ENCODE measurements at regions not wholly inside any gene's neighbourhood (a gene's known extent, or its start where the extent isn't known, plus 50 kb on each side); places are given as distances from the start of the nearest gene placed in this dataset.
A peak's percentile ranks its signal among the peaks of the same experiment; 100 is the strongest.

DNA sequence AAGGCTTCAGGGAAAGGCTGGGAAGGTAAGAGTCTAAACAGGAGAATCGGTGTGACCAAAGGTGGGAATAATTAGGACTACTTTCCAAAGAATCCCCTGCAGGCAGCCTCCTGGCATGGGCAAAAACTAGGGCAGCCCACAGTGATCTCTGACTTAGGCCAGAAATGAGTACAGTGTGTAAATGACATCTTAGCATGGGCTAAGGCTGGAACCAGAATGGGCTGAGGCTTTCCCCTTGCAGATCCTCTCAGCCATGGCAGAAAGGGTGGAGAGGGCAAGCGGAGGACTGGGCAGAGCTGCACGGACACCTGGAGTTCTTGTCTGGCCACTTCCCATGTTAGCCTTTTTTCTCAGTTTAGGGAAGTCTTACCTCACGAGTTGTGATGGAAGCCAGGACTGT lies 69.9 kb upstream of the FOXQ1 start:
- Histone ChIP-seq H3K36me3 (ENCODE audit: low read depth) (no peaks in the 10 kb centered on the region), H4K20me1 (ENCODE audit: insufficient read depth) (no peaks in the 10 kb centered on the region), H3K9ac (no peak overlapping the region), H2AFZ (no peak overlapping the region), H3K9me2 (ENCODE audit: insufficient read depth) (no peaks in the 10 kb centered on the region), H3K9me3 (ENCODE audit: low read depth) (no peaks in the 10 kb centered on the region), H3K4me3 (no peak overlapping the region), H3F3A (ENCODE audit: insufficient read depth) (0 out of 2 replicates have a peak, but pooled peaks cover 5% of the 10 kb centered on the region), H3K27ac (no peak overlapping the region), H3K4me2 (ENCODE audit: unreplicated experiment) (no peak overlapping the region), H3K79me2 (ENCODE audit: insufficient read depth) (no peaks in the 10 kb centered on the region), H3K4me1 (ENCODE audit: insufficient read depth) (0 out of 2 replicates have a peak, but pooled peaks cover 8% of the 10 kb centered on the region), H3K27me3 (replicated peaks; ENCODE audit: insufficient read depth) (no peaks in the 10 kb centered on the region)
- in situ Hi-C loops (cut with MboI): no loop called here
- TF ChIP-seq EZH2phosphoT487 (IDR thresholded peaks at IDR 0.05; ENCODE audit: insufficient read depth, low read depth) (no peak), EZH2 (IDR thresholded peaks at IDR 0.05; ENCODE audit: insufficient read depth, poor library complexity, severe bottlenecking) (no peak)
- 93 to 94% methylated on average over 4 of the region's 4 CpGs for WGBS, 2 experiments (ENCODE audit: low coverage in 1 of 2, low lambda C conversion rate in 2 of 2, missing lambda C conversion rate in 2 of 2)
- no peak for DNase-seq

- H3K4me2 ChIP-seq (ENCODE audit: unreplicated experiment): peak overlapping the region; percentile 31
- WGBS, 2 experiments (ENCODE audit: low coverage in 1 of 2, low lambda C conversion rate in 2 of 2, missing lambda C conversion rate in 2 of 2): 32 to 39% methylated on average over 2 of the region's 2 CpGs
- no peak overlapping the region for H3K4me3 ChIP-seq
- DNase-seq: peak; percentile 52
- no peaks in the 10 kb centered on the region for H3K36me3 ChIP-seq (ENCODE audit: low read depth)
- TF ChIP-seq EZH2phosphoT487 (IDR thresholded peaks at IDR 0.05; ENCODE audit: insufficient read depth, low read depth): no peak
- no peak for TF ChIP-seq EZH2 (IDR thresholded peaks at IDR 0.05; ENCODE audit: insufficient read depth, poor library complexity, severe bottlenecking)
- no peak overlapping the region for H3K27ac ChIP-seq
- no peak overlapping the region for H3K9ac ChIP-seq
- H3F3A ChIP-seq (ENCODE audit: insufficient read depth): 0 out of 2 replicates have a peak, but pooled peaks cover 5% of the 10 kb centered on the region
- H3K4me1 ChIP-seq (ENCODE audit: insufficient read depth): 0 out of 2 replicates have a peak, but pooled peaks cover 8% of the 10 kb centered on the region
- no peaks in the 10 kb centered on the region for H4K20me1 ChIP-seq (ENCODE audit: insufficient read depth)
- no peaks in the 10 kb centered on the region for H3K9me2 ChIP-seq (ENCODE audit: insufficient read depth)
- in situ Hi-C loops (cut with MboI): no loop called here
- no peaks in the 10 kb centered on the region for H3K79me2 ChIP-seq (ENCODE audit: insufficient read depth)
- H2AFZ ChIP-seq: no peak overlapping the region
- H3K9me3 ChIP-seq (ENCODE audit: low read depth): no peaks in the 10 kb centered on the region
- H3K27me3 ChIP-seq (replicated peaks; ENCODE audit: insufficient read depth): no peaks in the 10 kb centered on the region
These were observed 71.1 kb upstream of the FOXQ1 start for GRCh38 chr6:1240766-1241318.

- no peak for DNase-seq
- Histone ChIP-seq H2AFZ (no peak overlapping the region), H3K4me2 (ENCODE audit: unreplicated experiment) (no peak overlapping the region), H3K9ac (no peak overlapping the region), H3K9me3 (ENCODE audit: low read depth) (no peaks in the 10 kb centered on the region), H3K9me2 (ENCODE audit: insufficient read depth) (no peaks in the 10 kb centered on the region), H3K4me1 (ENCODE audit: insufficient read depth) (0 out of 2 replicates have a peak, but pooled peaks cover 8% of the 10 kb centered on the region), H3F3A (ENCODE audit: insufficient read depth) (0 out of 2 replicates have a peak, but pooled peaks cover 5% of the 10 kb centered on the region), H3K4me3 (no peak overlapping the region), H3K36me3 (ENCODE audit: low read depth) (no peaks in the 10 kb centered on the region), H4K20me1 (ENCODE audit: insufficient read depth) (no peaks in the 10 kb centered on the region), H3K27ac (no peak overlapping the region), H3K79me2 (ENCODE audit: insufficient read depth) (no peaks in the 10 kb centered on the region), H3K27me3 (replicated peaks; ENCODE audit: insufficient read depth) (no peaks in the 10 kb centered on the region)
- in situ Hi-C loops (cut with MboI): no loop called here
- TF ChIP-seq EZH2 (IDR thresholded peaks at IDR 0.05; ENCODE audit: insufficient read depth, poor library complexity, severe bottlenecking) (no peak), EZH2phosphoT487 (IDR thresholded peaks at IDR 0.05; ENCODE audit: insufficient read depth, low read depth) (no peak)
- WGBS, 2 experiments (ENCODE audit: low coverage in 1 of 2, low lambda C conversion rate in 2 of 2, missing lambda C conversion rate in 2 of 2): 95% methylated on average over 7 of the region's 7 CpGs
These were observed 72.1 kb upstream of the FOXQ1 start for GRCh38 chr6:1239805-1240204.

DNA sequence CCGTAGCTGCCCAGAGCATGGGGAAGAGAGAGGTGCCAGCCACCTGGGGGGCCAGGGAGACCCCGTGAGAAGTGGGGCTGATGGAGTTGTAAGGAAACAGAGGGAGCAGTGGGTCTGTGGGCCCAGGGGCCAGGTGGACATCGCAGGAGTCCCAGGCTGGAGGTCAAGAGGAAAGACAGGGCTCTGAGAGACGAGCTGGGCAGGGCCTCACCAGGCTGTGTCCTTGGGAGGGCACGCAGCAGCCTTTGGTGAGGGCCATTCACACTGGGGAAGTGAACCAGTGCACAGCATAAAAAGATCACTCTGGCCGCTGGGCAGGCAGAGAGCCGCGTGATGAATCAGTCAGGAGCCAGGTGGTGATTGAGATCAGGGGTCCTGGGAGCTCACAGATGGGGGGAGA lies 73.9 kb upstream of the FOXQ1 start:
- H3F3A ChIP-seq (ENCODE audit: insufficient read depth): 0 out of 2 replicates have a peak, but pooled peaks cover 5% of the 10 kb centered on the region

More for the DNA sequence above, 73.9 kb upstream of the FOXQ1 start:
- TF ChIP-seq EZH2 (IDR thresholded peaks at IDR 0.05; ENCODE audit: insufficient read depth, poor library complexity, severe bottlenecking) (no peak), EZH2phosphoT487 (IDR thresholded peaks at IDR 0.05; ENCODE audit: insufficient read depth, low read depth) (no peak)
- Histone ChIP-seq H3K4me3 (no peak overlapping the region), H3K9ac (no peak overlapping the region), H3K27me3 (replicated peaks; ENCODE audit: insufficient read depth) (peaks cover 5% of the 10 kb centered on the region; the same call in 1 of the 2 replicates), H3K9me3 (ENCODE audit: low read depth) (no peaks in the 10 kb centered on the region), H3K79me2 (ENCODE audit: insufficient read depth) (no peaks in the 10 kb centered on the region), H3K9me2 (ENCODE audit: insufficient read depth) (no peaks in the 10 kb centered on the region), H3K4me2 (ENCODE audit: unreplicated experiment) (no peak overlapping the region), H3K27ac (no peak overlapping the region), H4K20me1 (ENCODE audit: insufficient read depth) (no peaks in the 10 kb centered on the region), H2AFZ (no peak overlapping the region), H3K4me1 (ENCODE audit: insufficient read depth) (0 out of 2 replicates have a peak, but pooled peaks cover 8% of the 10 kb centered on the region), H3K36me3 (ENCODE audit: low read depth) (no peaks in the 10 kb centered on the region)
- in situ Hi-C loops (cut with MboI): no loop called here
- no peak for DNase-seq
- 85 to 91% methylated on average over 6 to 8 of the region's 8 CpGs for WGBS, 2 experiments (ENCODE audit: low coverage in 1 of 2, low lambda C conversion rate in 2 of 2, missing lambda C conversion rate in 2 of 2)

Data from GM23248 (cell line).